ENCODE measurements at regions not wholly inside any gene's neighbourhood (a gene's known extent, or its start where the extent isn't known, plus 50 kb on each side); places are given as distances from the start of the nearest gene placed in this dataset.

DNA sequence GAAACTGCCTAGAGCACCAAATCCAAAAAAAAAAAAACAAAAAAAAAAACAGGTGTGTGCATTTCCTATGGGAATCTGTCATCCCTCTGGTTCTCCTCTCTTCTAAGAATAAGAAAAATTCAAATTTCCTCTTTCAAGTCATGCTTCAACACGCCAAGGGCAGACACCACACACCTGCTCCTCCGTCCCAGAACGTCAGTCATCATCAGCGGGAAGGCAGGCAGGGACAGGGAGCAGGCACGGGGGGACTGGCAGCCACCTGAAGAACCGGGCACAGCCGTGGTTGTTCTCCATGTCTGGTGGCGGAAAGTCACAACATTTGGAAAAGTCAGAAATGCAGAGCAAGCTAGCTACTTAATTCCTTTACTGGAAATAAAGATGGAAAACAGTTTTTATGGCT is 214.8 kb downstream of the IKZF2 start:
- TF ChIP-seq GATA2 (IDR thresholded peaks at IDR 0.05; ENCODE audit: insufficient read depth, insufficient read length, low read depth, low read length) = no peak
- TF ChIP-seq EZH2 (IDR thresholded peaks at IDR 0.05; ENCODE audit: borderline replicate concordance, low read depth, low read length, severe bottlenecking) = no peak
- TF ChIP-seq, protein P1, sequence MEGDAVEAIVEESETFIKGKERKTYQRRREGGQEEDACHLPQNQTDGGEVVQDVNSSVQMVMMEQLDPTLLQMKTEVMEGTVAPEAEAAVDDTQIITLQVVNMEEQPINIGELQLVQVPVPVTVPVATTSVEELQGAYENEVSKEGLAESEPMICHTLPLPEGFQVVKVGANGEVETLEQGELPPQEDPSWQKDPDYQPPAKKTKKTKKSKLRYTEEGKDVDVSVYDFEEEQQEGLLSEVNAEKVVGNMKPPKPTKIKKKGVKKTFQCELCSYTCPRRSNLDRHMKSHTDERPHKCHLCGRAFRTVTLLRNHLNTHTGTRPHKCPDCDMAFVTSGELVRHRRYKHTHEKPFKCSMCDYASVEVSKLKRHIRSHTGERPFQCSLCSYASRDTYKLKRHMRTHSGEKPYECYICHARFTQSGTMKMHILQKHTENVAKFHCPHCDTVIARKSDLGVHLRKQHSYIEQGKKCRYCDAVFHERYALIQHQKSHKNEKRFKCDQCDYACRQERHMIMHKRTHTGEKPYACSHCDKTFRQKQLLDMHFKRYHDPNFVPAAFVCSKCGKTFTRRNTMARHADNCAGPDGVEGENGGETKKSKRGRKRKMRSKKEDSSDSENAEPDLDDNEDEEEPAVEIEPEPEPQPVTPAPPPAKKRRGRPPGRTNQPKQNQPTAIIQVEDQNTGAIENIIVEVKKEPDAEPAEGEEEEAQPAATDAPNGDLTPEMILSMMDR (IDR thresholded peaks at IDR 0.05; ENCODE audit: extremely low read depth in 1 of 2, insufficient read depth in 1 of 2, low read depth in 1 of 2, low read length in 2 of 2) = no peak
- TF ChIP-seq POLR2AphosphoS5 (IDR thresholded peaks at IDR 0.05; ENCODE audit: insufficient read depth, low read depth, low read length) = no peak
- TF ChIP-seq JUN (IDR thresholded peaks at IDR 0.05; ENCODE audit: borderline replicate concordance, insufficient read depth, insufficient read length, low read depth) = no peak
